ENCODE measurements at regions not wholly inside any gene's neighbourhood (a gene's known extent, or its start where the extent isn't known, plus 50 kb on each side); places are given as distances from the start of the nearest gene placed in this dataset.

- TF ChIP-seq POLR2A (IDR thresholded peaks at IDR 0.05; ENCODE audit: low read length) (no peak), GATA1 (IDR thresholded peaks at IDR 0.05; ENCODE audit: low read depth, low read length) (no peak)
Observed at GRCh38 chr12:115517913-115518312, 759.6 kb downstream of the MED13L start.

Measured in erythroblast (primary cell).